Adrenal gland (tissue), 9 donors: ENCODE measurements at regions not wholly inside any gene's neighbourhood (a gene's known extent, or its start where the extent isn't known, plus 50 kb on each side); places are given as distances from the start of the nearest gene placed in this dataset.

Source experiments
- DNase-seq, 7 donors: peaks; one replicate each; pipeline ENCODE4 v3.0.0-alpha.2; 2019 to 2020
- H3K27ac ChIP-seq, 5 donors: fragments of 200-600 bp; sonication (generic) in 4 of 5; 1 replicate in 3 of 5; 2 replicates in 2 of 5; pipeline versions ENCODE4 v1.5.1 to v1.8.0; 2016 to 2020; ENCODE audit warnings: mild to moderate bottlenecking in 1 of 5
- H3K27me3 ChIP-seq: fragments of 200-600 bp; 2 replicates; pipeline ENCODE4 v1.8.0; 2021
- H3K36me3 ChIP-seq, 2 donors: fragments of 200-600 bp; replicated peaks in 1 of 2; 1 replicate in 1 of 2; 2 replicates in 1 of 2; pipeline versions ENCODE4 v1.5.1 to v1.8.0; 2018 to 2022
- H3K4me1 ChIP-seq, 2 donors: fragments of 200-600 bp; replicated peaks in 1 of 2; 1 replicate in 1 of 2; 2 replicates in 1 of 2; pipeline versions ENCODE4 v1.5.1 to v1.8.0; 2018 to 2021
- H3K4me3 ChIP-seq, 4 donors: fragments of 200-600 bp; sonication (generic) in 3 of 4; one replicate each; pipeline ENCODE4 v1.5.1; 2016 to 2018
- H3K9me3 ChIP-seq, 3 donors: fragments of 200-600 bp; sonication (generic) in 1 of 3; replicated peaks in 1 of 3; 1 replicate in 2 of 3; 2 replicates in 1 of 3; pipeline versions ENCODE4 v1.5.1 to v1.8.0; 2016 to 2021
- CTCF ChIP-seq, 6 experiments: fragments of 450-650 bp in 4 of 6; fragments of 200-600 bp in 2 of 6; sonication (generic) in 1 of 6; IDR thresholded peaks; 1 replicate in 5 of 6; 2 replicates in 1 of 6; pipeline versions ENCODE4 v1.5.1 to v1.8.0; 2016 to 2021; ENCODE audit warnings: antibody characterized with exemption in 6 of 6, mild to moderate bottlenecking in 2 of 6, moderate library complexity in 1 of 6
- POLR2A ChIP-seq, 2 donors: fragments of 450-650 bp; IDR thresholded peaks; one replicate each; pipeline ENCODE4 v1.6.1; 2017; ENCODE audit warnings: antibody characterized with exemption in 2 of 2, mild to moderate bottlenecking in 2 of 2, moderate library complexity in 1 of 2
- WGBS, 4 donors: extraction: QIAGEN DNeasy Blood & Tissue Kit in 2 of 4; methylation state at CpG; one replicate each; pipeline versions ENCODE4 v1.1.5 to v1.1.7; 2013 to 2017; 5-methylcytosine and 5-hydroxymethylcytosine counted together
- intact Hi-C, 2 donors: fragments of 100-400 bp; cut with DNase I; formaldehyde crosslinking; loops; one replicate each; pipeline versions ENCODE4 v1.14.1 to v1.15.0; 2022 to 2023
- donor health status: healthy with polysubstance abuse.
- donor health status: Bipolar disorder and iron deficiency.
- donor health status: DM: yes; HTN: yes; CAD: no.
- donor health status: DM: no; HTN: no; CAD: no.
- donor health status: DM: no; HTN: no; CAD: no.

GRCh38 chr16:6034511-6034910 lies 936.9 kb upstream of the EEF2KMT start:
- Histone ChIP-seq H3K4me3 (no peak overlapping the region), H3K9me3 (no peaks in the 10 kb centered on the region), H3K27ac (no peak overlapping the region), H3K36me3 (no peaks in the 10 kb centered on the region), H3K4me1 (no peaks in the 10 kb centered on the region), H3K27me3 (no peaks in the 10 kb centered on the region)
- 82 to 85% (median 83%) methylated on average over 4 of the region's 4 CpGs for WGBS, 4 donors
- intact Hi-C loops = no loop called here
- no peak for DNase-seq
- no peak for TF ChIP-seq POLR2A (IDR thresholded peaks at IDR 0.05)
- no peak for TF ChIP-seq CTCF (IDR thresholded peaks at IDR 0.05)

GRCh38 chr16:6032438-6032837 lies 934.8 kb upstream of the EEF2KMT start:
- H3K27me3 ChIP-seq = no peaks in the 10 kb centered on the region
- H3K9me3 ChIP-seq = no peaks in the 10 kb centered on the region
- no peaks in the 10 kb centered on the region for H3K4me1 ChIP-seq
- DNase-seq = no peak
- 32 to 41% (median 37%) methylated on average over 3 of the region's 3 CpGs for WGBS, 4 donors
- intact Hi-C loops = no loop called here
- H3K4me3 ChIP-seq = no peak overlapping the region
- H3K36me3 ChIP-seq = no peaks in the 10 kb centered on the region
- no peak for TF ChIP-seq POLR2A (IDR thresholded peaks at IDR 0.05)
- TF ChIP-seq CTCF (IDR thresholded peaks at IDR 0.05) = no peak
- no peak overlapping the region for H3K27ac ChIP-seq

GRCh38 chr16:6031567-6031966 lies 934.0 kb upstream of the EEF2KMT start:
- intact Hi-C loops = no loop called here
- H3K27ac ChIP-seq = no peak overlapping the region
- no peaks in the 10 kb centered on the region for H3K4me1 ChIP-seq
- TF ChIP-seq POLR2A (IDR thresholded peaks at IDR 0.05) (no peak), CTCF (IDR thresholded peaks at IDR 0.05) (no peak)
- H3K4me3 ChIP-seq = no peak overlapping the region
- no peak for DNase-seq
- 35 to 48% (median 37%) methylated on average over 7 of the region's 7 CpGs for WGBS, 4 donors
- no peaks in the 10 kb centered on the region for H3K36me3 ChIP-seq
- H3K27me3 ChIP-seq = no peaks in the 10 kb centered on the region
- no peaks in the 10 kb centered on the region for H3K9me3 ChIP-seq

GRCh38 chr16:6031102-6031501 lies 933.5 kb upstream of the EEF2KMT start:
- H3K4me3 ChIP-seq = no peak overlapping the region
- DNase-seq = no peak
- H3K27me3 ChIP-seq = no peaks in the 10 kb centered on the region
- H3K27ac ChIP-seq = no peak overlapping the region
- H3K36me3 ChIP-seq = no peaks in the 10 kb centered on the region
- TF ChIP-seq CTCF (IDR thresholded peaks at IDR 0.05) (no peak), POLR2A (IDR thresholded peaks at IDR 0.05) (no peak)
- no peaks in the 10 kb centered on the region for H3K4me1 ChIP-seq
- 61 to 77% (median 72%) methylated on average over 5 of the region's 5 CpGs for WGBS, 4 donors
- intact Hi-C loops = no loop called here
- no peaks in the 10 kb centered on the region for H3K9me3 ChIP-seq
